22Rv1 (cell line): ENCODE measurements at regions not wholly inside any gene's neighbourhood (a gene's known extent, or its start where the extent isn't known, plus 50 kb on each side); places are given as distances from the start of the nearest gene placed in this dataset.

Experiments
- CTCF ChIP-seq: fragments of 450-650 bp; IDR thresholded peaks from 2 replicates; pipeline ENCODE4 v1.5.1; 2017; ENCODE audit warnings: mild to moderate bottlenecking
- ZFX ChIP-seq: fragments of 450-650 bp; IDR thresholded peaks from 2 replicates; pipeline ENCODE4 v1.6.1; 2017; ENCODE audit warnings: antibody characterized with exemption, borderline replicate concordance

GRCh38 chr16:73434621-73435020 is 386.7 kb upstream of the ZFHX3 start:
- TF ChIP-seq CTCF (no peak), ZFX (no peak)
